ENCODE measurements at regions not wholly inside any gene's neighbourhood (a gene's known extent, or its start where the extent isn't known, plus 50 kb on each side); places are given as distances from the start of the nearest gene placed in this dataset.

DNA sequence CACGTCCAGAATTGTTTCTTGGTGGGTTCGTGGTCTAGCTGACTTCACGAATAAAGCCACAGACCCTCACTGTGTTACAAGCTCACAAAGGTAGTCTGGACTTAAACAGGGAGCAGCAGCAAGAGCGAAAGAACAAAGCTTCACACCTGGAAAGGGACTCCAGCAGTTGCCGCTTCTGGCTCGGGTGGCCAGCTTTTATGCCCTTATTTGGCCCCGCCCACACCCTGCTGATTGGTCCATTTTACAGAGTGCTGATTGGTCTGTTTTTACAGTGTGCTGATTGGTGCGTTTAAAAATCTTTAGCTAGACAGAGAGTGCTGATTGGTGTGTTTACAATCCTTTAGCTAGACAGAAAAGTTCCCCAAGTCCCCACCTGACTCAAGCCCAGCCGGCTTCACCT lies 194.2 kb upstream of the NDN start:
- TF ChIP-seq GATA3 (IDR thresholded peaks at IDR 0.05; ENCODE audit: low read depth, low read length) (no peak), GATA2 (IDR thresholded peaks at IDR 0.05; ENCODE audit: low read depth, low read length) (no peak)

All from SH-SY5Y (cell line).